Endothelial cell of umbilical vein (primary cell): ENCODE measurements at regions not wholly inside any gene's neighbourhood (a gene's known extent, or its start where the extent isn't known, plus 50 kb on each side); places are given as distances from the start of the nearest gene placed in this dataset.

Experiments used
- BruUV-seq: library from RNA; stranded (reverse); fragments of 400-500 nt; replicated peaks from 2 replicates; lab custom pipeline; 2021; lab: Mats Ljungman, UMichigan
- CTCF ChIA-PET: fragments of 300-600, 350-600 bp; sonication (Branson Sonifier 250); formaldehyde crosslinking; loops from one replicate; lab custom pipeline; 2021; ENCODE audit warnings: antibody characterized with exemption, inconsistent platforms; lab: Charles Lee
- POLR2A ChIA-PET: fragments of 300-600, 350-600 bp; sonication (Branson Sonifier 250); formaldehyde crosslinking; loops from one replicate; lab custom pipeline; 2021; ENCODE audit warnings: antibody characterized with exemption, inconsistent platforms; lab: Charles Lee
- DNase-seq: peaks from one replicate; pipeline ENCODE4 v3.0.0-alpha.2; 2011; ENCODE audit warnings: low read depth, low spot score
- FAIRE-seq: peaks from 2 replicates; lab custom pipeline; 2011; peaks lifted over from hg19 to GRCh38; lab: Jason Lieb, UNC
- H2AFZ ChIP-seq: 2 replicates; pipeline ENCODE4 v1.6.0; 2012; ENCODE audit warnings: low read depth, low read length, control low read depth, inconsistent platforms
- H3K27ac ChIP-seq: 2 replicates; pipeline ENCODE4 v1.5.1; 2011; ENCODE audit warnings: low read depth, mild to moderate bottlenecking, control low read depth, low read length, moderate library complexity; ENCODE audit not compliant: insufficient read depth
- H3K27me3 ChIP-seq, 2 experiments: 2 replicates each; pipeline versions ENCODE4 v1.6.0 to v1.6.1; 2011; ENCODE audit warnings: low read length in 2 of 2, mixed read lengths in 1 of 2; ENCODE audit not compliant: control insufficient read depth in 2 of 2, insufficient read depth in 2 of 2
- H3K36me3 ChIP-seq, 2 experiments: 2 replicates in 1 of 2; 3 replicates in 1 of 2; pipeline ENCODE4 v1.5.1; 2011; ENCODE audit warnings: low read length in 2 of 2, mild to moderate bottlenecking in 1 of 2, moderate library complexity in 1 of 2; ENCODE audit not compliant: control insufficient read depth in 2 of 2, insufficient read depth in 2 of 2; ENCODE audit errors: extremely low read depth in 1 of 2
- H3K4me1 ChIP-seq: 3 replicates; pipeline ENCODE4 v1.5.1; 2011; ENCODE audit warnings: mild to moderate bottlenecking, low read length; ENCODE audit not compliant: control insufficient read depth, insufficient read depth; ENCODE audit errors: extremely low read depth
- H3K4me2 ChIP-seq: 2 replicates; pipeline ENCODE4 v1.6.1; 2011; ENCODE audit warnings: low read length, control low read depth, mixed read lengths; ENCODE audit not compliant: insufficient read depth
- H3K4me3 ChIP-seq, 3 experiments: fragments of 200-600 bp in 1 of 3; sonication (generic), shearing (Covaris generic) in 1 of 3; replicated peaks in 1 of 3; 2 replicates each; pipeline ENCODE4 v1.5.1; 2011 to 2016; ENCODE audit warnings: control low read depth in 3 of 3, low read length in 3 of 3, mild to moderate bottlenecking in 2 of 3, inconsistent platforms in 1 of 3, low read depth in 1 of 3, moderate library complexity in 1 of 3; ENCODE audit not compliant: insufficient read depth in 1 of 3
- H3K79me2 ChIP-seq: 2 replicates; pipeline ENCODE4 v1.6.0; 2012; ENCODE audit warnings: low read length, inconsistent platforms; ENCODE audit not compliant: control insufficient read depth, insufficient read depth
- H3K9ac ChIP-seq: replicated peaks from 2 replicates; pipeline ENCODE3; 2011; ENCODE audit warnings: low read length, control low read depth; ENCODE audit not compliant: insufficient read depth; ENCODE audit errors: extremely low read depth
- H3K9me1 ChIP-seq: replicated peaks from 3 replicates; pipeline ENCODE4 v1.6.0; 2011; ENCODE audit warnings: mild to moderate bottlenecking, low read length; ENCODE audit not compliant: control insufficient read depth, insufficient read depth; ENCODE audit errors: extremely low read depth
- H3K9me3 ChIP-seq: replicated peaks from 2 replicates; pipeline ENCODE4 v1.5.1; 2012; ENCODE audit warnings: low read length, inconsistent platforms; ENCODE audit not compliant: control insufficient read depth, insufficient read depth
- H4K20me1 ChIP-seq: replicated peaks from 2 replicates; pipeline ENCODE3; 2011; ENCODE audit warnings: mild to moderate bottlenecking, low read length; ENCODE audit not compliant: control insufficient read depth, insufficient read depth; ENCODE audit errors: extremely low read depth
- EZH2 ChIP-seq: IDR thresholded peaks from 2 replicates; pipeline ENCODE4 v1.6.1; 2012; ENCODE audit warnings: borderline replicate concordance, low read depth, mild to moderate bottlenecking, moderate library complexity, low read length, inconsistent platforms; ENCODE audit not compliant: severe bottlenecking
- FOS ChIP-seq: IDR thresholded peaks from 2 replicates; pipeline ENCODE4 v1.6.1; 2011; ENCODE audit warnings: mild to moderate bottlenecking, low read length, moderate library complexity, borderline replicate concordance; ENCODE audit not compliant: insufficient read depth
- GATA2 ChIP-seq: IDR thresholded peaks from 2 replicates; pipeline ENCODE4 v1.7.0; 2011; ENCODE audit warnings: low read depth, mild to moderate bottlenecking, moderate library complexity, mixed read lengths, low read length; ENCODE audit not compliant: insufficient read length, insufficient read depth
- JUN ChIP-seq: IDR thresholded peaks from 2 replicates; pipeline ENCODE4 v1.6.1; 2011; ENCODE audit warnings: borderline replicate concordance, low read depth; ENCODE audit not compliant: insufficient read length, insufficient read depth
- MYC ChIP-seq: IDR thresholded peaks from one replicate; pipeline ENCODE4 v1.6.1; 2011; ENCODE audit warnings: mild to moderate bottlenecking, low read depth, low read length
- POLR2A ChIP-seq: IDR thresholded peaks from 2 replicates; pipeline ENCODE4 v1.6.1; 2012; ENCODE audit warnings: low read depth, mild to moderate bottlenecking, control low read depth, low read length
- POLR2AphosphoS5 ChIP-seq: IDR thresholded peaks from 2 replicates; pipeline ENCODE4 v1.6.1; 2012; ENCODE audit warnings: low read depth, mild to moderate bottlenecking, control low read depth, low read length, moderate library complexity; ENCODE audit not compliant: insufficient read depth
- dilution Hi-C: fragments of 300-500 bp; cut with MboI; formaldehyde crosslinking; loops from one replicate; pipeline ENCODE4 v1.15.0; 2019; ENCODE audit warnings: low sequenced_read_pairs; ENCODE audit not compliant: extremely low pct_ligation_motif_present
- intact Hi-C: fragments of 100-400 bp; cut with micrococcal nuclease; formaldehyde crosslinking; loops from one replicate; pipeline ENCODE4 v1.10.0; 2022
- TF ChIP-seq, protein P1 (sequence below), 2 donors: IDR thresholded peaks; 1 replicate in 1 of 2; 2 replicates in 1 of 2; pipeline ENCODE4 v1.5.1; 2011; ENCODE audit warnings: low read length in 2 of 2, mild to moderate bottlenecking in 2 of 2, moderate library complexity in 2 of 2, control low read depth in 1 of 2, inconsistent platforms in 1 of 2, low read depth in 1 of 2; ENCODE audit not compliant: insufficient read depth in 1 of 2; ENCODE audit errors: extremely low read depth in 1 of 2
- TF ChIP-seq, protein P2 (sequence below): IDR thresholded peaks from 2 replicates; pipeline ENCODE4 v1.6.1; 2011; ENCODE audit not compliant: insufficient read depth, insufficient read length

DNA sequence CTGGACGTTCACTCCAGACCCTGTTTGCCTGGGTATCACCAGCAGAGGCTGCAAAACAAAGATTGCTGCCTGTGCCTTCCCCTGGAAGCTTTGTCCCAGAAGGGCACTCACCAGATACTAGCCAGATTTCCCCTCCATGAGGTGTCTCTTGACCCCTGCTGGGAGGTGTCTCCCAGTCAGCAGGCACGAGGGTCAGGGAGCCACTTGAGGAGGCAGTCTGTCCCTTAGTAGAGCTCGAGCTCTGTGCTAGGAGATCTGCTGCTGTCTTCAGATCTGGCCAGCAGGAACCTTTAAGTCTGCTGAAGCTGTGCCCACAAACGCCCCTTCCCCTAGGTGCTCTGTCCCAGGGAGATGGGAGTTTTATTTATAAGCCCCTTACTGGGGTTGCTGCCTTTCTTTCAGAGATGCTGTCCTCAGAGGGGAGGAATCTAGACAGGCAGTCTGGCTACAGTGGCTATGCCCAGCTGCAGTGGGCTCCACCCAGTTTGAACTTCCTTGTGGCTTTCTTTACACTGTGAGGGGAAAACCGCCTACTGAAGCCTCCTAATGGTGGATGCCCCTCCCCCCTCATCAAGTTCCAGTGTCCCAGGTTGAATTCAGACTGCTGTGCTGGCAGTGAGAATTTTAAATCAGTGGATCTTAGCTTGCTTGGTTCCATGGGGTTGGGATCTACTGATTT is 253.9 kb downstream of the SPATA31D1 start:
- H3K9ac ChIP-seq = no peak overlapping the region
- no peak for DNase-seq
- BruUV-seq = no TSS peak
- H3K36me3 ChIP-seq = no peaks in the 10 kb centered on the region
- intact Hi-C loops (no loop called here), dilution Hi-C loops (no loop called here)
- no peak for FAIRE-seq
- H3K4me3 ChIP-seq = no peak overlapping the region
- ChIA-PET CTCF (no interaction called here), POLR2A (no interaction called here)
- no peaks in the 10 kb centered on the region for H3K9me3 ChIP-seq
- H3K27ac ChIP-seq = no peak overlapping the region
- no peaks in the 10 kb centered on the region for H3K4me1 ChIP-seq
- no peak overlapping the region for H2AFZ ChIP-seq
- TF ChIP-seq, protein P1, sequence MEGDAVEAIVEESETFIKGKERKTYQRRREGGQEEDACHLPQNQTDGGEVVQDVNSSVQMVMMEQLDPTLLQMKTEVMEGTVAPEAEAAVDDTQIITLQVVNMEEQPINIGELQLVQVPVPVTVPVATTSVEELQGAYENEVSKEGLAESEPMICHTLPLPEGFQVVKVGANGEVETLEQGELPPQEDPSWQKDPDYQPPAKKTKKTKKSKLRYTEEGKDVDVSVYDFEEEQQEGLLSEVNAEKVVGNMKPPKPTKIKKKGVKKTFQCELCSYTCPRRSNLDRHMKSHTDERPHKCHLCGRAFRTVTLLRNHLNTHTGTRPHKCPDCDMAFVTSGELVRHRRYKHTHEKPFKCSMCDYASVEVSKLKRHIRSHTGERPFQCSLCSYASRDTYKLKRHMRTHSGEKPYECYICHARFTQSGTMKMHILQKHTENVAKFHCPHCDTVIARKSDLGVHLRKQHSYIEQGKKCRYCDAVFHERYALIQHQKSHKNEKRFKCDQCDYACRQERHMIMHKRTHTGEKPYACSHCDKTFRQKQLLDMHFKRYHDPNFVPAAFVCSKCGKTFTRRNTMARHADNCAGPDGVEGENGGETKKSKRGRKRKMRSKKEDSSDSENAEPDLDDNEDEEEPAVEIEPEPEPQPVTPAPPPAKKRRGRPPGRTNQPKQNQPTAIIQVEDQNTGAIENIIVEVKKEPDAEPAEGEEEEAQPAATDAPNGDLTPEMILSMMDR (IDR thresholded peaks at IDR 0.05; ENCODE audit: extremely low read depth in 1 of 2, insufficient read depth in 1 of 2, low read depth in 1 of 2, low read length in 2 of 2) = no peak
- TF ChIP-seq POLR2AphosphoS5 (no peak), POLR2A (no peak), FOS (no peak), GATA2 (no peak), JUN (no peak), MYC (no peak), EZH2 (no peak)
- TF ChIP-seq, protein P2, sequence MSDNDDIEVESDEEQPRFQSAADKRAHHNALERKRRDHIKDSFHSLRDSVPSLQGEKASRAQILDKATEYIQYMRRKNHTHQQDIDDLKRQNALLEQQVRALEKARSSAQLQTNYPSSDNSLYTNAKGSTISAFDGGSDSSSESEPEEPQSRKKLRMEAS = no peak
- H3K79me2 ChIP-seq = no peaks in the 10 kb centered on the region
- no peaks in the 10 kb centered on the region for H3K9me1 ChIP-seq
- H3K4me2 ChIP-seq = no peak overlapping the region
- H3K27me3 ChIP-seq = no peaks in the 10 kb centered on the region
- H4K20me1 ChIP-seq = no peaks in the 10 kb centered on the region
